Fibroblast of gingiva (primary cell): ENCODE measurements at regions not wholly inside any gene's neighbourhood (a gene's known extent, or its start where the extent isn't known, plus 50 kb on each side); places are given as distances from the start of the nearest gene placed in this dataset.

ENCODE experiments used
- DNase-seq: peaks from one replicate; pipeline ENCODE4 v3.0.0-alpha.2; 2011; ENCODE audit warnings: low read depth

- DNase-seq = no peak
Observed at GRCh38 chr2:129580001-129580400, 399.5 kb upstream of the RAB6C start.

GRCh38 chr2:129585760-129586159 is 393.7 kb upstream of the RAB6C start:
- DNase-seq = no peak

GRCh38 chr2:129587426-129588064 is 391.9 kb upstream of the RAB6C start:
- no peak for DNase-seq

GRCh38 chr2:129604560-129604959 is 374.9 kb upstream of the RAB6C start:
- DNase-seq = no peak

- DNase-seq = no peak
Observed at GRCh38 chr2:129605646-129606045, 373.8 kb upstream of the RAB6C start.

GRCh38 chr2:129606496-129607270 is 372.8 kb upstream of the RAB6C start:
- DNase-seq = no peak

- no peak for DNase-seq
Observed at GRCh38 chr2:129609224-129609623, 370.2 kb upstream of the RAB6C start.

- no peak for DNase-seq
Observed at GRCh38 chr2:129610766-129611165, 368.7 kb upstream of the RAB6C start.

- no peak for DNase-seq
Observed at GRCh38 chr2:129611471-129611870, 368.0 kb upstream of the RAB6C start.

GRCh38 chr2:129619471-129619870 is 360.0 kb upstream of the RAB6C start:
- DNase-seq = no peak

GRCh38 chr2:129620411-129620810 is 359.1 kb upstream of the RAB6C start:
- DNase-seq = no peak

- no peak for DNase-seq
Observed at GRCh38 chr2:129623783-129624182, 355.7 kb upstream of the RAB6C start.

- no peak for DNase-seq
Observed at GRCh38 chr2:129627437-129627836, 352.0 kb upstream of the RAB6C start.

- DNase-seq = no peak
Observed at GRCh38 chr2:129636692-129637091, 342.8 kb upstream of the RAB6C start.

- DNase-seq = no peak
Observed at GRCh38 chr2:129641371-129641770, 338.1 kb upstream of the RAB6C start.

- no peak for DNase-seq
Observed at GRCh38 chr2:129642526-129643043, 336.9 kb upstream of the RAB6C start.

- DNase-seq = no peak
Observed at GRCh38 chr2:129645335-129645734, 334.1 kb upstream of the RAB6C start.

GRCh38 chr2:129646107-129646506 is 333.4 kb upstream of the RAB6C start:
- DNase-seq = no peak

- DNase-seq = no peak
Observed at GRCh38 chr2:129653246-129653645, 326.2 kb upstream of the RAB6C start.

- no peak for DNase-seq
Observed at GRCh38 chr2:129654331-129654730, 325.1 kb upstream of the RAB6C start.

- no peak for DNase-seq
Observed at GRCh38 chr2:129656081-129656598, 323.3 kb upstream of the RAB6C start.

GRCh38 chr2:129658430-129658829 is 321.0 kb upstream of the RAB6C start:
- DNase-seq = no peak

GRCh38 chr2:129661935-129662334 is 317.5 kb upstream of the RAB6C start:
- no peak for DNase-seq
